Epithelial cell of prostate (primary cell): ENCODE measurements at regions not wholly inside any gene's neighbourhood (a gene's known extent, or its start where the extent isn't known, plus 50 kb on each side); places are given as distances from the start of the nearest gene placed in this dataset.

Source experiments
- DNase-seq: peaks from one replicate; pipeline ENCODE4 v3.0.0-alpha.2; 2011; ENCODE audit warnings: low read depth, low spot score
- H3K27ac ChIP-seq: fragments of 450-650 bp; 2 replicates; pipeline ENCODE4 v1.5.1; 2017; ENCODE audit warnings: mild to moderate bottlenecking

GRCh38 chr6:16978686-16979085, 123.2 kb upstream of the STMND1 start:
- no peak for DNase-seq
- H3K27ac ChIP-seq, result no peak overlapping the region

DNA sequence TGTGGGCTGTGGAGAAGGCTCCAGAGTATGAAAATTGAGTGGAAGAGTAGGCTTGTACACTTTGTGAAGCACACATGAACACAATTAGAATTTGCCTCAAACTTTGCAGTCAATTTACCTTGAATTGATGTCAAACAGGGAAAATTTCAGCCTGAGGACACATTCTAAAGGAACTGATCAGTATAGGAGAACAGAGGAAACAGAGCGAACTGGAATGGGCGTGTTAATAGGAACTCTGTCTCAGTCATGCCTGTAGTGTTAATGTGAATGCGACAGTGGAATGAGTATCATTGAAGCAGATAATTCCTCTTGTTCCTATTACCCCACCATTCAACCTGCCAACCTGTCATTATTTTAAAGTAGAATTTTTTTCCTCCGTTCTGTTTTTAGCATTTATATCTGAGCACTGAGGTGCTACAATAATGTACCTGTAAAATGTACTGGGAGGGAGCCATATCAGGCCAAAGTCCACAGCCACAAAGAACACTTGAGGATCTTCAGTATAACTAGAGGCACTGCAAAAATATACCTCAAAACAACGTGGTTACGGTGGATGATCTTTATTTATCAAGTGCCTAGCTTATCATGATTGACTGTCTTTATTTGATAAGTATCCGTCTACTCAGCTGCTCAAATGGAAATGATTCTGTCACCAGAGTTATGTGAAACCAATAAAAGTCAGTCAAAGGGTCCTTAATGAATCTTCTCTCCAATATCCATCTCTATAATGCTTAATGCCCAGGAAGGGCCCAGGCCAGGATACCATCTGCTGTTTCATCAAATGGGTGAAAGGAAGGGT, 125.3 kb upstream of the STMND1 start:
- no peak overlapping the region for H3K27ac ChIP-seq
- DNase-seq, result no peak

- H3K27ac ChIP-seq, result no peak overlapping the region
- DNase-seq, result no peak
These were observed 127.0 kb upstream of the STMND1 start for GRCh38 chr6:16974704-16975359.

- no peak for DNase-seq
- no peak overlapping the region for H3K27ac ChIP-seq
These were observed 127.5 kb upstream of the STMND1 start for GRCh38 chr6:16974387-16974673.

GRCh38 chr6:16973545-16974386, 128.1 kb upstream of the STMND1 start:
- no peak for DNase-seq
- H3K27ac ChIP-seq, result no peak overlapping the region

DNA sequence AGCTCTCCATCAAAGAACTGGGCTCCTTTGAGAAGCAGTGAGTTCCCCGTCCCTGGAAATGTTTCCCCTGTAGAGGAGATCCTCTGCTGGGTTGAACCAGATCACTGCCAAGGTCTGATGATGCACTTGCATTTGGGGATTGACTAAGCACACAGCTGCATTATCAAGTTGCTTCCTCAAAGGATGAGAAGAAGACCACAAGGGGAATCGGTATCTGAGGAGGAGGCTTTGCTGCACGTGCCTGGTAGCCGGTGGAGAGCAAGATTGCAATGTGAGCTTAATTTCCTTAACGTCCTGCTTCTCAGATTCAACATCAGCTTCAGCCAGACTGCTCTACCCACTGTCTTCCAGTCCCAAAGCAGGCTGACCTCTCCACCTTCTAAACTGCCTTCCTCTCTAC, 128.8 kb upstream of the STMND1 start:
- DNase-seq, result no peak
- H3K27ac ChIP-seq, result no peak overlapping the region

DNA sequence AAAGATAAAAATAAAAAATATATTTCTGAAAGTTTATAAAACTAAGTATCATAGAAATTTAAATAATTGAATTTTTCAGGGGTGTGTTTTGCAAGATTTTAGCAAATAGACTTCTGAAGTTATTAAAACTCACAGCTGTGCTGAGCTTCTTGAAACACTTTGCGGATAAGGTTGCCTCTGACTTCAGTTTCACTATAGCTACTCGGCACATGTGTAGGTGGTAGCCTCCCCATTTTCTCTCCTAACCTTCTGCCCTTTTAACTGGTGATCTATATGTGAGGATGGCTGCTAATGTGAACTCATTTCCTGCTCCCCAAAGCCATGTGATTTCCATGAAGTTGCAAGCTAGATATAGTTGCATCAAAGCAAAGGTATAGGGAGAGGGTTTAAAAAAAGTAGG, 129.3 kb upstream of the STMND1 start:
- no peak overlapping the region for H3K27ac ChIP-seq
- DNase-seq, result no peak

DNA sequence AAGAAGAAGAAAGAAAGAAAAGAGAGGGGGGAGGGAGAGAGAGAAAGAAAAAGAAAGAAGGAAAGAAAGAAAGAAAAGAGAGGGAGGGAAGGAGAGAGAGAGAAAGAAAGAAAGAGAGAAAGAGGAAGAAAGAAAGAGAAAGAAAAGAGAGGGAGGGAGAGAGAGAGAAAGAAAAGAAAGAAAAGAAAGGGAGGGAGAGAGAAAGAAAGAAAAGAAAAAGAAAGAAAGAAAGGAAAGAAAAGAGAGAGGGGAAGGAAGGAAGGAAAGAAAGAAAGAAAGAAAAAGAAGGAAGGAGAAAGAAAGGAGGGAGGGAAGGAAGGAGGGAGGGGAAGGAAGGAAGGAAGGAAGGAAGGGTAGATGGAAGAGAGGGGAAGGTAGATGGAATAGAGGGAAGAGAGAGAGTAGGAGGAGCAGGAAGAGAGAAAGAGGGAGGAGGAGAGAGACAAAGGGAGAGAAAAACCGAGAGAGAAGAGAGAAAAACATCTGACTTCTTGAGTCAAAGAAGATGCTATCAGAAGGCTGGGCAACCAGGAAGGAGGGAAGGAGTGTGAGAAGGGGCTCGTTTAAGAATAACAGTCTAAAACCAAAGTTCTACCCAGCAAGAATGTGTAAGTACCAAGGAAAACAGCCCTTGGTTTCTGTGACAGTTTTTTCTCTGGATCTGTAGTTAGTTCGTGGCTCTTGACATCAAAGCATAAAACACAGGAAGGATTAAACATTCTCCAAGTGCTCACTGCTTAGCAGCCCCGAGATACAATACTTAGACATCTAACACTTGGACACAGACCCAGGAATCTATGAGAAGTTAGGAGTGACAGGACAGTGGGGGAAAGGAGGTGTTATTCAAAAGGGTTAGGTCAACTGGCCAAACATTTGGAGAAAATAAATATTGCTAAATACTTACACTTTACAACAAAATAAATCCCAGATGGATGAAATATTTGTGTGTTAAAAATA, 131.9 kb upstream of the STMND1 start:
- DNase-seq, result no peak
- H3K27ac ChIP-seq, result no peak overlapping the region

- no peak overlapping the region for H3K27ac ChIP-seq
- no peak for DNase-seq
These were observed 133.7 kb upstream of the STMND1 start for GRCh38 chr6:16968101-16968500.

DNA sequence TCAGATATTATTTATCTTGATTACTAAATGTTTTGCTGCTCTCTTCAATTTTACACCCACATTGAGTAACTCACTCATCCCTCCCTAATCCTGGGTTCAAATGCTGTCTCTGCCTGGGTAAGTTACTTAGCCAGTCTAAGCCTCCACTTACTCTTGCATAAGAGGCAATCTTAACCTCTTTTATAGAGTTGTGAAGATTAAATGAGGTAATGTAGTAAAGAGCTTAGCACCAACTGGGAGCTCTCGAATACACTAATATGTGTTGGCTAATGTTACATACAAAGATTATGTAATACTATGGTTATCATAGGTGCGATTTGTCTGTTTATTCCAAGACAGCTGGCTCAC, 134.4 kb upstream of the STMND1 start:
- no peak for DNase-seq
- no peak overlapping the region for H3K27ac ChIP-seq

- H3K27ac ChIP-seq, result no peak overlapping the region
- DNase-seq, result no peak
These were observed 134.9 kb upstream of the STMND1 start for GRCh38 chr6:16966791-16967469.

GRCh38 chr6:16965689-16966088, 136.2 kb upstream of the STMND1 start:
- no peak for DNase-seq
- no peak overlapping the region for H3K27ac ChIP-seq

GRCh38 chr6:16964553-16965499, 137.0 kb upstream of the STMND1 start:
- peak; percentile 12 for DNase-seq

GRCh38 chr6:16961577-16961976, 140.3 kb upstream of the STMND1 start:
- DNase-seq, result no peak
- no peak overlapping the region for H3K27ac ChIP-seq

More at GRCh38 chr6:16964553-16965499, 137.0 kb upstream of the STMND1 start:
- H3K27ac ChIP-seq, result no peak overlapping the region

DNA sequence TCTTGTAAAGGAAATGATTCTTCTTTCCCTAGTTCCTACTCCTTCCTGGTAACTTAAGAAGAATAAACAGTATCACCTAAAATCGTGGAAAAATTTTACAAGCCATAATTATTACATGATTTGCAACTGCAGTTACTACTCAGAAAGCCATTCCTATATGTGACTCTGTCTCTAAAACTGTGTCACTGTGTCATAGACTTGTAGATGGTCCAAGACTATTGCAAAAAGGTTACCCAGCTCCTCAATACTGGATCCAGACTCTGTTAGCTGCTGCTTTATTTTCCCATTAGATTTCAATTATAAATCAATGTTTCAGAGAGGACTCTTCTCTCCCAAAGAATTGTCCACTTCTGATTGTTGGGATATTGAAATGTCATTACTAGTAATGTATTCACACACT, 142.1 kb upstream of the STMND1 start:
- no peak for DNase-seq
- no peak overlapping the region for H3K27ac ChIP-seq

DNA sequence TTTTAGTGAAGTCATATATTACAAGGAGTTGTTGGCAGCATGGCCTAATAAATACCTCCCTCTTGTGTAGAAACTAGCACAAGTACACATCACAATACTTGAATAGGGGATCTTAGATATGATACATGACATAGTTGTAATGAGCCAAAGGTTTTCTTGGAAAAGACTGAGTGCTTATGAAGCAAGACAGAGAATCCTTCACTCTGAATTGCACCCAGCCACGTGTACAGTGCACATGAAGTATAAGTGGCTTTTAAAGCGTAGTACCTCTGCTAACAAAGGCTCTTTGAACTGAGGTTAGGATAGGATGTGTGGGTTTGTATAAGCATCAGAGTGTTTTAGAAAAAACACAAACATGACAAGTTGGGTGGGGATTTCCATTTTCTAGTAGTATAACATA, 145.5 kb upstream of the STMND1 start:
- H3K27ac ChIP-seq, result no peak overlapping the region
- DNase-seq, result no peak

DNA sequence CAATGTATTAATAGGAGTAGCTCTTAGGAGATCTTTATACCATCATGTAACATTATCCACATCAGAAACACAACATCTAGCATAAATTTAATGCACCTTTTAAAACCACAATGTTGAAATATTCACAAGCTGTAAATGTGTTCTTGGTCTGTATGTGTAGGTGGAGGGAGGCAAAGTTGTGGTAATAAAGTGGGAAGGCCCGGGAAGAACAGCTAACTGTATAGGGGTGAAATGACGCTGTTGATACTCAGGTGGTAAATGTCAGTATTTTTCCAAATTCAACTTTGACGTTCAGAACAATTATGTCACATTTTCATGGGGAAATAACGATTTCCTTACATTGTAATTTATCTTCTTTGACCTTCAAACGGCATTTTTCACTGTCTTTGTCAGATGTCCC, 146.0 kb upstream of the STMND1 start:
- DNase-seq, result no peak
- no peak overlapping the region for H3K27ac ChIP-seq

DNA sequence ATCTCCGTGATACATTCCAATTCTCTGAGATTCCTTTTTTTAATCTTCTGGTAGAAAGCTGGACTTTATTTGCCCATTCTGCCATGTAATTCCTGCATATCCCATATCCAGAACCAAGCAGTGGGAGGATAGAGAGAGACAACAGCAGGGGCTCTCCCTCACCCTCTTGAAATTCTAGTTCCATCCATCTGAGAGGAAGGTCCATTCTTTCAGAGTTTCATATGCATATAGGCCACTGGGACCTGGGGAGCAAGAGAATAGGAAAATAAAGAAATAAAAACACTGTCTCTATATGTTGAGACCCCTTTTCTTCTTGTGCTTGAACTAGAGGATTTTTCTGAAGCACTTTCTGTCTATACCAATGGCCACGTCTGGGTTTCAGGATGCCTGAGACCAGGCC, 147.9 kb upstream of the STMND1 start:
- no peak overlapping the region for H3K27ac ChIP-seq
- DNase-seq, result no peak

GRCh38 chr6:16953446-16953845, 148.4 kb upstream of the STMND1 start:
- H3K27ac ChIP-seq, result no peak overlapping the region
- DNase-seq, result no peak
